BE2C (cell line): ENCODE measurements at regions not wholly inside any gene's neighbourhood (a gene's known extent, or its start where the extent isn't known, plus 50 kb on each side); places are given as distances from the start of the nearest gene placed in this dataset.

Experiments used
- DNase-seq: peaks from one replicate; pipeline ENCODE4 v3.0.0-alpha.2; 2020
- H3K27me3 ChIP-seq: fragments of 250-450 bp; sonication (Bioruptor Pico); 2 replicates; pipeline ENCODE4 v1.5.1; 2020; ENCODE audit warnings: mild to moderate bottlenecking
- H3K36me3 ChIP-seq: fragments of 250-450 bp; sonication (Bioruptor Pico); 2 replicates; pipeline ENCODE4 v1.5.1; 2020; ENCODE audit warnings: mild to moderate bottlenecking
- H3K4me1 ChIP-seq: fragments of 250-450 bp; sonication (Bioruptor Pico); 2 replicates; pipeline ENCODE4 v1.5.1; 2020
- H3K4me3 ChIP-seq: 2 replicates; pipeline ENCODE4 v1.5.1; 2011; ENCODE audit warnings: low read depth, low read length
- H3K9me3 ChIP-seq: fragments of 250-450 bp; sonication (Bioruptor Pico); 2 replicates; pipeline ENCODE4 v1.5.1; 2020
- CTCF ChIP-seq: IDR thresholded peaks from 2 replicates; pipeline ENCODE4 v1.5.1; 2012; ENCODE audit warnings: mild to moderate bottlenecking, low read depth, low read length

- Histone ChIP-seq H3K36me3 (no peaks in the 10 kb centered on the region), H3K4me1 (no peaks in the 10 kb centered on the region)
Measured at GRCh38 chr5:75891736-75892135, 174.5 kb upstream of the POC5 start.

GRCh38 chr5:75891020-75891419, 173.8 kb upstream of the POC5 start:
- no peak overlapping the region for H3K4me3 ChIP-seq
- H3K36me3 ChIP-seq, result no peaks in the 10 kb centered on the region
- H3K4me1 ChIP-seq, result no peaks in the 10 kb centered on the region
- H3K27me3 ChIP-seq, result no peaks in the 10 kb centered on the region
- H3K9me3 ChIP-seq, result no peaks in the 10 kb centered on the region
- TF ChIP-seq CTCF, result no peak
- no peak for DNase-seq

More at GRCh38 chr5:75891736-75892135, 174.5 kb upstream of the POC5 start:
- DNase-seq, result no peak
- H3K27me3 ChIP-seq, result no peaks in the 10 kb centered on the region
- no peak overlapping the region for H3K4me3 ChIP-seq
- H3K9me3 ChIP-seq, result no peaks in the 10 kb centered on the region
- TF ChIP-seq CTCF, result no peak

- Histone ChIP-seq H3K4me1 (no peaks in the 10 kb centered on the region), H3K27me3 (no peaks in the 10 kb centered on the region), H3K9me3 (no peaks in the 10 kb centered on the region), H3K4me3 (no peak overlapping the region), H3K36me3 (no peaks in the 10 kb centered on the region)
- DNase-seq, result no peak
- no peak for TF ChIP-seq CTCF
Measured at GRCh38 chr5:75890546-75890945, 173.3 kb upstream of the POC5 start.

GRCh38 chr5:75886706-75887105, 169.5 kb upstream of the POC5 start:
- Histone ChIP-seq H3K4me1 (no peaks in the 10 kb centered on the region), H3K27me3 (no peaks in the 10 kb centered on the region), H3K36me3 (no peaks in the 10 kb centered on the region), H3K9me3 (no peaks in the 10 kb centered on the region), H3K4me3 (no peak overlapping the region)
- no peak for DNase-seq
- TF ChIP-seq CTCF, result no peak

- no peak for DNase-seq
- Histone ChIP-seq H3K9me3 (no peaks in the 10 kb centered on the region), H3K36me3 (no peaks in the 10 kb centered on the region), H3K4me3 (no peak overlapping the region), H3K27me3 (no peaks in the 10 kb centered on the region), H3K4me1 (no peaks in the 10 kb centered on the region)
- TF ChIP-seq CTCF, result peak; percentile 26
Measured at GRCh38 chr5:75885849-75886596, 168.8 kb upstream of the POC5 start.

GRCh38 chr5:75885321-75885720, 168.1 kb upstream of the POC5 start:
- no peaks in the 10 kb centered on the region for H3K9me3 ChIP-seq
- H3K4me3 ChIP-seq, result no peak overlapping the region
- H3K27me3 ChIP-seq, result no peaks in the 10 kb centered on the region
- H3K36me3 ChIP-seq, result no peaks in the 10 kb centered on the region
- H3K4me1 ChIP-seq, result no peaks in the 10 kb centered on the region
- DNase-seq, result no peak
- TF ChIP-seq CTCF, result no peak
